HCT116 (cell line): ENCODE measurements at regions not wholly inside any gene's neighbourhood (a gene's known extent, or its start where the extent isn't known, plus 50 kb on each side); places are given as distances from the start of the nearest gene placed in this dataset.

Experiments
- ATAC-seq: fragments of 200-7000 bp; cut with Tn5 transposase; 2 replicates; pipeline ENCODE4 v1.9.1; 2020; ENCODE audit warnings: mild to moderate bottlenecking, moderate library complexity
- BruUV-seq: library from RNA; stranded (reverse); fragments of 400-500 nt; replicated peaks from 2 replicates; lab custom pipeline; 2021; lab: Mats Ljungman, UMichigan
- CTCF ChIA-PET: fragments of 300-600 bp; sonication (Branson Sonifier 250); formaldehyde crosslinking; loops from one replicate; lab custom pipeline; 2021; ENCODE audit warnings: antibody characterized with exemption; lab: Charles Lee
- POLR2A ChIA-PET: fragments of 300-600, 350-600 bp; sonication (Branson Sonifier 250); formaldehyde crosslinking; loops from one replicate; lab custom pipeline; 2021; ENCODE audit warnings: antibody characterized with exemption; lab: Charles Lee
- RAD21 ChIA-PET, 2 experiments: fragments of 300-600 bp; sonication (Branson Sonifier 250); formaldehyde crosslinking; loops; one replicate each; lab custom pipeline; 2023; ENCODE audit warnings: low total read pairs in 2 of 2; ENCODE audit not compliant: uncharacterized antibody in 2 of 2, unreplicated experiment in 2 of 2, low non-redundant PET in 1 of 2; lab: Charles Lee
- DNase-seq: peaks from one replicate; pipeline ENCODE4 v3.0.0-alpha.2; 2010; ENCODE audit warnings: low read depth, low spot score
- H2AFZ ChIP-seq: fragments of 200-600 bp; shearing (Covaris generic), sonication (generic); 2 replicates; pipeline ENCODE4 v1.6.1; 2017; ENCODE audit warnings: low read depth, mixed run types, mixed read lengths, antibody characterized with exemption, low read length; ENCODE audit not compliant: poor library complexity, severe bottlenecking
- H3K27ac ChIP-seq: 2 replicates; pipeline ENCODE4 v1.5.1; 2012; ENCODE audit warnings: low read depth, low read length
- H3K27me3 ChIP-seq: fragments of 200-600 bp; sonication (generic); 2 replicates; pipeline ENCODE4 v1.6.1; 2016; ENCODE audit warnings: mixed run types, low read length, mixed read lengths; ENCODE audit not compliant: insufficient read depth
- H3K36me3 ChIP-seq, 2 experiments: fragments of 200-500 bp in 1 of 2; fragments of 200-600 bp in 1 of 2; sonication (Bioruptor generic) in 1 of 2; sonication (generic) in 1 of 2; 2 replicates each; pipeline versions ENCODE4 v1.5.1 to v1.6.1; 2014 to 2016; ENCODE audit warnings: low read length in 2 of 2, inconsistent platforms in 1 of 2, mixed read lengths in 1 of 2, mixed run types in 1 of 2; ENCODE audit not compliant: insufficient read depth in 2 of 2, control insufficient read depth in 1 of 2
- H3K4me1 ChIP-seq, 2 experiments: fragments of 200-600 bp in 1 of 2; sonication (generic) in 1 of 2; 2 replicates each; pipeline versions ENCODE4 v1.5.1 to v1.6.1; 2012 to 2017; ENCODE audit warnings: low read length in 2 of 2, inconsistent platforms in 1 of 2, mild to moderate bottlenecking in 1 of 2, mixed read lengths in 1 of 2, mixed run types in 1 of 2, moderate library complexity in 1 of 2; ENCODE audit not compliant: insufficient read depth in 2 of 2, control insufficient read depth in 1 of 2
- H3K4me2 ChIP-seq: fragments of 200-600 bp; sonication (generic); 2 replicates; pipeline ENCODE4 v1.6.1; 2017; ENCODE audit warnings: mixed run types, low read length, mixed read lengths
- H3K4me3 ChIP-seq, 2 experiments: fragments of 200-600 bp in 1 of 2; sonication (generic) in 1 of 2; replicated peaks in 1 of 2; 2 replicates each; pipeline ENCODE4 v1.5.1; 2011 to 2016; ENCODE audit warnings: low read length in 2 of 2, control low read depth in 1 of 2, low read depth in 1 of 2, mild to moderate bottlenecking in 1 of 2, mixed read lengths in 1 of 2, mixed run types in 1 of 2
- H3K79me2 ChIP-seq: fragments of 200-600 bp; sonication (generic); 2 replicates; pipeline ENCODE4 v1.6.1; 2017; ENCODE audit warnings: mild to moderate bottlenecking, mixed run types, low read length, moderate library complexity, mixed read lengths; ENCODE audit not compliant: insufficient read depth
- H3K9ac ChIP-seq: fragments of 200-600 bp; sonication (generic); 2 replicates; pipeline ENCODE4 v1.6.1; 2016; ENCODE audit warnings: low read length, mixed read lengths
- H3K9me2 ChIP-seq: fragments of 200-600 bp; sonication (generic), shearing (Covaris generic); 2 replicates; pipeline ENCODE4 v1.6.1; 2017; ENCODE audit warnings: mixed run types, mild to moderate bottlenecking, moderate library complexity; ENCODE audit not compliant: insufficient read depth
- H3K9me3 ChIP-seq, 2 experiments: fragments of 200-500 bp in 1 of 2; fragments of 200-600 bp in 1 of 2; sonication (Bioruptor generic) in 1 of 2; sonication (generic) in 1 of 2; 2 replicates each; pipeline ENCODE4 v1.6.1; 2014 to 2017; ENCODE audit warnings: low read length in 2 of 2, mixed read lengths in 2 of 2, inconsistent platforms in 1 of 2, low read depth in 1 of 2, mild to moderate bottlenecking in 1 of 2, mixed run types in 1 of 2, moderate library complexity in 1 of 2; ENCODE audit not compliant: control insufficient read depth in 1 of 2, insufficient read depth in 1 of 2
- H4K20me1 ChIP-seq: fragments of 200-600 bp; sonication (generic), shearing (Covaris generic); 2 replicates; pipeline ENCODE4 v1.6.1; 2017; ENCODE audit warnings: mixed run types, mild to moderate bottlenecking, moderate library complexity; ENCODE audit not compliant: insufficient read depth
- ELF1 ChIP-seq: IDR thresholded peaks from 2 replicates; pipeline ENCODE4 v1.6.1; 2012; ENCODE audit warnings: low read depth, borderline replicate concordance
- JUND ChIP-seq: IDR thresholded peaks from 2 replicates; pipeline ENCODE4 v1.6.1; 2012
- POLR2AphosphoS5 ChIP-seq: IDR thresholded peaks from 2 replicates; pipeline ENCODE4 v1.6.1; 2011; ENCODE audit warnings: mild to moderate bottlenecking, low read depth, low read length, moderate library complexity
- RAD21 ChIP-seq: IDR thresholded peaks from 2 replicates; pipeline ENCODE4 v1.6.1; 2012; ENCODE audit warnings: low read depth, mild to moderate bottlenecking
- YY1 ChIP-seq: IDR thresholded peaks from 2 replicates; pipeline ENCODE4 v1.6.1; 2011; ENCODE audit warnings: low read length, low read depth, moderate library complexity, mild to moderate bottlenecking; ENCODE audit not compliant: insufficient replicate concordance; ENCODE audit errors: extremely low read depth
- ZBTB33 ChIP-seq: IDR thresholded peaks from 2 replicates; pipeline ENCODE4 v1.6.1; 2011; ENCODE audit warnings: mild to moderate bottlenecking, low read length, moderate library complexity; ENCODE audit not compliant: insufficient replicate concordance; ENCODE audit errors: extremely low read depth
- ZNF274 ChIP-seq: fragments of 200-500 bp; sonication (Bioruptor generic); IDR thresholded peaks from 2 replicates; pipeline ENCODE4 v1.6.1; 2014; ENCODE audit warnings: mild to moderate bottlenecking, low read depth, low read length, inconsistent platforms
- intact Hi-C: fragments of 100-400 bp; cut with micrococcal nuclease; formaldehyde crosslinking; loops from 2 replicates; pipeline ENCODE4 v1.10.0; 2022

- TF ChIP-seq ELF1: no peak
- no peak for TF ChIP-seq RAD21
- TF ChIP-seq YY1: no peak
- TF ChIP-seq POLR2AphosphoS5: no peak
- no peak for TF ChIP-seq ZNF274
These were observed 112.1 kb upstream of the DNAH14 start (continued) for GRCh38 chr1:224817382-224817781.

DNA sequence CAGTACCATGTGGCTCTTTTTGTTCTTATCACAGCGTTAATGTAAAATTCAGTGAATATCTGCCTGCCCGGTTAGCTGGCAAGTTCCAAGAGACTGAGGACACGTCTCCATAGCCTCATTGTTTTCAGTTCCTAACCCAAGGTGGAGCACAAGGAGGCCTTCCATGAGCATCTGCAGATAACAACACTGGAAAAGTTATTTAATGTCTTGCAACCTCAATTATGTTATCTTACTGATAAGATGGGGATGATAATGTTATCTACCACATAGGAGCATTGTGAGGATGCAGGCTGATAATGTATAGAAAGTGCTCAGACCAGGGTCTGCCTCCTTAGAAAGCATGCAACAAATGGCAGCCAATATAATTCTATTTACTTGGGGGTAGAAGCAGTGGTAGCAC is 109.6 kb upstream of the DNAH14 start:
- RAD21 ChIA-PET: no interaction called here
- Histone ChIP-seq H4K20me1 (no peaks in the 10 kb centered on the region), H3K4me1 (no peaks in the 10 kb centered on the region), H2AFZ (no peak overlapping the region), H3K79me2 (no peaks in the 10 kb centered on the region), H3K4me3 (no peak overlapping the region), H3K9me2 (no peaks in the 10 kb centered on the region), H3K36me3 (no peaks in the 10 kb centered on the region), H3K27ac (no peak overlapping the region), H3K9me3 (no peaks in the 10 kb centered on the region; a peak in 1 of 4 replicates), H3K4me2 (no peak overlapping the region), H3K27me3 (peaks cover 5% of the 10 kb centered on the region; the same call in 1 of the 2 replicates), H3K9ac (no peak overlapping the region)
- TF ChIP-seq JUND (no peak), ELF1 (no peak), ZBTB33 (no peak)
- BruUV-seq: no TSS peak
- DNase-seq (no peak), ATAC-seq (no peak)
- CTCF ChIA-PET: no interaction called here
- intact Hi-C loops: no loop called here
- POLR2A ChIA-PET: no interaction called here
